Breast epithelium (tissue), 4 donors: ENCODE measurements at regions not wholly inside any gene's neighbourhood (a gene's known extent, or its start where the extent isn't known, plus 50 kb on each side); places are given as distances from the start of the nearest gene placed in this dataset.

Experiments
- DNase-seq, 2 donors: peaks; one replicate each; pipeline ENCODE4 v3.0.0-alpha.2; 2019; ENCODE audit warnings: low spot score in 2 of 2
- H3K27ac ChIP-seq, 2 donors: fragments of 200-600 bp; sonication (generic) in 1 of 2; one replicate each; pipeline ENCODE4 v1.5.1; 2016 to 2019; ENCODE audit warnings: mild to moderate bottlenecking in 1 of 2
- H3K27me3 ChIP-seq, 2 donors: fragments of 200-600 bp; sonication (generic) in 1 of 2; one replicate each; pipeline versions ENCODE4 v1.5.1 to v1.6.0; 2017 to 2019; ENCODE audit warnings: control low read depth in 1 of 2, mild to moderate bottlenecking in 1 of 2
- H3K36me3 ChIP-seq: fragments of 200-600 bp; one replicate; pipeline ENCODE4 v1.5.1; 2019
- H3K4me1 ChIP-seq, 2 donors: fragments of 200-600 bp; sonication (generic); one replicate each; pipeline ENCODE4 v1.5.1; 2016 to 2019; ENCODE audit warnings: control low read depth in 1 of 2
- H3K4me3 ChIP-seq, 3 donors: fragments of 200-600 bp; sonication (generic); 1 replicate in 2 of 3; 2 replicates in 1 of 3; pipeline ENCODE4 v1.5.1; 2016 to 2019; ENCODE audit warnings: mild to moderate bottlenecking in 3 of 3, moderate library complexity in 2 of 3
- H3K9me3 ChIP-seq, 2 donors: fragments of 200-600 bp; sonication (generic) in 1 of 2; one replicate each; pipeline ENCODE4 v1.5.1; 2016 to 2019; ENCODE audit warnings: control low read depth in 1 of 2
- POLR2A ChIP-seq: fragments of 450-650 bp; IDR thresholded peaks from one replicate; pipeline ENCODE4 v1.6.1; 2016; ENCODE audit warnings: antibody characterized with exemption, mild to moderate bottlenecking, moderate library complexity
- POLR2AphosphoS5 ChIP-seq, 3 donors: sonication (generic); formaldehyde crosslinking; IDR thresholded peaks; one replicate each; pipeline ENCODE4 v1.6.1; 2017; ENCODE audit warnings: antibody characterized with exemption in 3 of 3
- intact Hi-C: fragments of 100-400 bp; cut with DNase I; formaldehyde crosslinking; loops from one replicate; pipeline ENCODE4 v1.15.1; 2023; ENCODE audit warnings: low total_unique reads
- TF ChIP-seq, protein P1 (sequence below), 3 donors: fragments of 450-650 bp; IDR thresholded peaks; one replicate each; pipeline ENCODE4 v1.5.1; 2016 to 2017; ENCODE audit warnings: antibody characterized with exemption in 3 of 3, mild to moderate bottlenecking in 3 of 3, moderate library complexity in 3 of 3

DNA sequence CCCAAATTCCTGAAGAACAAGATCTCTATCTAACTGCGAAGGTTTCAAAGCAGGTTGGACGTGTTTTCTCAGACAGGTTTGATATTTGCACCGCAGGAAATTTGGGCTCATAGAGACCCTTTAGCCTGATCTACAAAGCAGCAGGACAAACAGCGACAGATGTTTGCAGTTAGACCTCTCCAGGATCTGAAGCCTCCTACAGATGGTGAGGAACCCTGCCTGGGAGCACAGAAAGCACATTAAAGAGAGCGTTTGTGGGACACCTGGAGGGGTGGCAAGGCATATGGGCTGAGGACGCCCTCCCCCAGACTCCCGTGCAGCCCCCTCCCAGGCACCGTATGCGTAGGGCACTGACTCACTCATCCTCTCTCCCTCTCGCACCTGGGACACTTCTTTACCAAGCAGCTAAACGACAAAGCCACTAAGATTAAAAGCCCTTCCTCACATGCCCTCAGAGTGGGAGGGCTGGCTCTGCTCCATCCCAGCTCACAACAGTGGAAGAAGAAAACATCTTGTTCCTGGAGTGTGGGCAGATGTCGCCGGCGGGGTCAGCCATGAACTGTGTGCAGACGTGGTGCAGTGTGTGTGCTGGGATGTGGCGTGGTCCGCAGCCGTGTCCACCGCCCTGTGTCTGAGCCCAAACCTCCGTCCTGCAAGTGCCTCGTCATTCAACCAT, 249.7 kb upstream of the AFDN start:
- TF ChIP-seq POLR2AphosphoS5 (IDR thresholded peaks at IDR 0.05) (no peak), POLR2A (no peak)
- TF ChIP-seq, protein P1, sequence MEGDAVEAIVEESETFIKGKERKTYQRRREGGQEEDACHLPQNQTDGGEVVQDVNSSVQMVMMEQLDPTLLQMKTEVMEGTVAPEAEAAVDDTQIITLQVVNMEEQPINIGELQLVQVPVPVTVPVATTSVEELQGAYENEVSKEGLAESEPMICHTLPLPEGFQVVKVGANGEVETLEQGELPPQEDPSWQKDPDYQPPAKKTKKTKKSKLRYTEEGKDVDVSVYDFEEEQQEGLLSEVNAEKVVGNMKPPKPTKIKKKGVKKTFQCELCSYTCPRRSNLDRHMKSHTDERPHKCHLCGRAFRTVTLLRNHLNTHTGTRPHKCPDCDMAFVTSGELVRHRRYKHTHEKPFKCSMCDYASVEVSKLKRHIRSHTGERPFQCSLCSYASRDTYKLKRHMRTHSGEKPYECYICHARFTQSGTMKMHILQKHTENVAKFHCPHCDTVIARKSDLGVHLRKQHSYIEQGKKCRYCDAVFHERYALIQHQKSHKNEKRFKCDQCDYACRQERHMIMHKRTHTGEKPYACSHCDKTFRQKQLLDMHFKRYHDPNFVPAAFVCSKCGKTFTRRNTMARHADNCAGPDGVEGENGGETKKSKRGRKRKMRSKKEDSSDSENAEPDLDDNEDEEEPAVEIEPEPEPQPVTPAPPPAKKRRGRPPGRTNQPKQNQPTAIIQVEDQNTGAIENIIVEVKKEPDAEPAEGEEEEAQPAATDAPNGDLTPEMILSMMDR (IDR thresholded peaks at IDR 0.05) = no peak
- H3K4me3 ChIP-seq = no peak overlapping the region
- intact Hi-C loops = no loop called here
- no peaks in the 10 kb centered on the region for H3K27me3 ChIP-seq
- H3K36me3 ChIP-seq = no peaks in the 10 kb centered on the region
- H3K9me3 ChIP-seq = no peaks in the 10 kb centered on the region
- DNase-seq = peak in 1 of 2 donors; percentile 43
- no peak overlapping the region for H3K27ac ChIP-seq
- no peaks in the 10 kb centered on the region for H3K4me1 ChIP-seq

DNA sequence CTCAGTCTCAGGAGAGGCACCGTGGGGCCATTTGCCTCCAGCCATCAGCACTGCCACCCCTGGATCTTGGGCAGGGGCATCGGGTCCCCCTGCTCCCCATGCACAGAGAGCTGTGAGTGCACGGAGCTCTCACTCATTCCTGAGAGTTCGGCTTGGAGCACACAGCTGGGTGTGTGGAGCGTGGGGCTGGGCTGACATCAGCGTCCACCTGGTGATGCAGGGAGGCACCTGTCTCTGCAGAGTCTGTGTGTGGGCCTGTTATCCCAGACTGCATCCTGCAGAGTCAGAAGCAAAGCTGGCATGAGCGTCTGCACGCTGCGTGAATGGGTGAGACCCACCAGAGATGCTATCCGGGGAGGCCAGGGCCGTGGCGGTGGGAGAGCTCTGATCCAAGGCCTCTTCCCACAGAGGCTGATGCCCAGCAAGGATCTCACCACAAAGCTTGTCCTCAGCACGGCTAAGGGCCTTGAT, 248.8 kb upstream of the AFDN start:
- Histone ChIP-seq H3K9me3 (no peaks in the 10 kb centered on the region), H3K27me3 (no peaks in the 10 kb centered on the region), H3K27ac (no peak overlapping the region), H3K4me3 (no peak overlapping the region), H3K4me1 (no peaks in the 10 kb centered on the region), H3K36me3 (no peaks in the 10 kb centered on the region)
- TF ChIP-seq POLR2AphosphoS5 (IDR thresholded peaks at IDR 0.05) (no peak), POLR2A (no peak)
- TF ChIP-seq, protein P1 (IDR thresholded peaks at IDR 0.05) = no peak
- peak in 1 of 2 donors; percentile 36 for DNase-seq
- intact Hi-C loops = no loop called here

DNA sequence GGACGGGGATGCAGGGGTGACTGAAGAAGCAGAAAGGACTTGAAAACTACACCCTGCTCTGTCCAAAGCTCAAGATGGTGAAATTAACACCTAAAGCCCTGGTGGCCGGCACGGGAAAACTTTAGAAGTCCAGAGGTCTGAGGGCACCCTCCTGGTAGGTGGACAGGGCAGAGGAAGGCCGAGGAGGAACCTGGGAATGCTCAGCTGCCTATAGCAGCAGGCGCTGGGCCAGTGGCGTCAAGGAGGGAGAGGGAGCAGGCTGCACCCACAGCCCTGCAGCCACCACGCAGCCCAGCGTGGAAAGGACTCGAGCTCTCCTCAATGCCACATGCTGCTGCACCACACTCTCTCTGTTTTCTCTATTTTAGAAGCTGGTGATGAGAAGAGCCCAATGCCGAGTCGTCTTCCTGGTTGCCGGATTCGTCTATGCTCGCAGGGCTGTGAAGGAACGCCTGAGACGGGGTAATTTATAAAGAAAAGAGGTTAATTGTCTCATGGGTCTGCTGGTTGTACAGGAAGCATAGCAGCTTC, 248.3 kb upstream of the AFDN start:
- Histone ChIP-seq H3K4me1 (no peaks in the 10 kb centered on the region), H3K27me3 (no peaks in the 10 kb centered on the region), H3K9me3 (peaks cover 4 to 5% of the 10 kb centered on the region in 2 donors), H3K27ac (no peak overlapping the region), H3K4me3 (no peak overlapping the region), H3K36me3 (no peaks in the 10 kb centered on the region)
- DNase-seq = peak in 1 of 2 donors; percentile 7
- TF ChIP-seq POLR2AphosphoS5 (IDR thresholded peaks at IDR 0.05) = no peak
- TF ChIP-seq, protein P1 (IDR thresholded peaks at IDR 0.05) = no peak
- TF ChIP-seq POLR2A = no peak
- intact Hi-C loops = no loop called here

DNA sequence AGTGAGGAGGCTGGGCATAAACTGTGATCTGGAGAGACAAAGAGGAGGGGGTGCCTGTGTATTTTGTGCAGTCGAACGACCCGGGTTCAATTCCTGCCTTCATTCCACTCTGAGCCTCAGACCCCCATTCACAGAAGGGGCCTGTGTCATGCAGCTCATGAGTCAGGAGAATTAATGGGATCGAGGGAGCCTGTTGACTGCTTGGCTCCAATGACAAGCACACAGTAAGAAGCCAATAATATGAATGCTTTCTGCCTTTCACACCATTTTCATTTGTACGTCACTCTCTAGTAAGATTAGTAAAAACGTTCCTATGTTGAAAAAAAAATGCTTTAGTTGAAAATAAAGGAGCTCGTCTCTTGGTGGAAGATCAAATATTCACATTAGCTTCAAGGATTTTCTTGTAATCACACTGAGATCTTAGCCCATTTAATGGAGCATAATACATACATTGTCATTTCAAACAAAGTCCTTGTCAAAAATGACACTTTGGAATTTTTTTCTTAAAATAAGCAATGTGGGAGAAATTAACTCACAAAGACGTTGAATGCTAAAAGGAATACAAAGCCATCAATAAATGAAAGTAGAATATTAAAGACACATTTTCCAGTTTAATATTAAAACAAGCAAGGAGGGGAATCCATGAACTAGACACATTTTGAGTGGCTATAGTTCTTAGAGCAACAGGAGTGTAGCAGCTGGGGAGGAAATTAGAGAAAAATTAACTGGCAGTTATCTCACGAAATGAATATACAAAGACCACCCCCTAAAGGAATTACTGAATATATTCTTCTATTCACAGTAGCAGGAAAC, 246.7 kb upstream of the AFDN start:
- TF ChIP-seq POLR2AphosphoS5 (IDR thresholded peaks at IDR 0.05) (no peak), POLR2A (no peak)
- TF ChIP-seq, protein P1 (IDR thresholded peaks at IDR 0.05) = no peak
- no peak overlapping the region for H3K27ac ChIP-seq
- no peaks in the 10 kb centered on the region for H3K27me3 ChIP-seq
- H3K4me3 ChIP-seq = no peak overlapping the region
- no peaks in the 10 kb centered on the region for H3K4me1 ChIP-seq
- no peak for DNase-seq
- H3K9me3 ChIP-seq = peaks cover 6 to 12% of the 10 kb centered on the region in 2 donors
- intact Hi-C loops = no loop called here
- H3K36me3 ChIP-seq = no peaks in the 10 kb centered on the region

DNA sequence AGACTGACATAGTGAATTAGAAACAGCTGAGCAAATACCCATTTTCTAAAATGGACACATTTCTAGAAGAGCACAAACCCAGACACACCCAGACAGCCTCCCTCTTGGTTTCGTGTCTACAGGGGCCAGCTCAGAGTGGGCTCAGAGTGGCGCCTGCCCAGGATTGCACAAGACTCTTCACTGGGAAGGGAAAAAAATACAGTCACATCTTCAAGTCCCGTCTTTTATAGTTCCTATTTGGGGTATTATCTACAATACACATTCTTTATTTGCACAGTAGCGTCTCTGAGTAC, 246.1 kb upstream of the AFDN start:
- H3K27me3 ChIP-seq = no peaks in the 10 kb centered on the region
- H3K4me1 ChIP-seq = no peaks in the 10 kb centered on the region
- no peak overlapping the region for H3K27ac ChIP-seq
- no peaks in the 10 kb centered on the region for H3K36me3 ChIP-seq
- H3K9me3 ChIP-seq = peaks cover 6 to 12% of the 10 kb centered on the region in 2 donors
- intact Hi-C loops = no loop called here
- no peak overlapping the region for H3K4me3 ChIP-seq
- DNase-seq = no peak
- TF ChIP-seq, protein P1 (IDR thresholded peaks at IDR 0.05) = no peak
- TF ChIP-seq POLR2AphosphoS5 (IDR thresholded peaks at IDR 0.05) (no peak), POLR2A (no peak)
